ENCODE measurements at regions not wholly inside any gene's neighbourhood (a gene's known extent, or its start where the extent isn't known, plus 50 kb on each side); places are given as distances from the start of the nearest gene placed in this dataset.

- TF ChIP-seq CTCF (conservative IDR thresholded peaks at IDR 0.05; ENCODE audit: low read length) (no peak), EZH2phosphoT487 (IDR thresholded peaks at IDR 0.05; ENCODE audit: borderline replicate concordance, low read depth, low read length) (no peak)
Observed at GRCh38 chr1:191284175-191284574, 806.5 kb upstream of the BRINP3 start.

Data from OCI-LY7 (cell line).